Central memory CD8-positive, alpha-beta T cell (primary cell): ENCODE measurements at regions not wholly inside any gene's neighbourhood (a gene's known extent, or its start where the extent isn't known, plus 50 kb on each side); places are given as distances from the start of the nearest gene placed in this dataset.

Experiments used
- ATAC-seq: fragments of 150-1000 bp; cut with Tn5 transposase; replicated peaks from 2 replicates; pipeline ENCODE4 v1.10.0; 2022; ENCODE audit warnings: mild to moderate bottlenecking, moderate FRiP score, moderate number of reproducible peaks; ENCODE audit not compliant: poor library complexity, severe bottlenecking; ENCODE audit errors: extremely low read depth
- DNase-seq, 2 donors: peaks; one replicate each; pipeline ENCODE4 v3.0.0; 2021; ENCODE audit warnings: low spot score in 2 of 2
- H3K27ac Mint-ChIP-seq: one replicate; pipeline ENCODE4 v1.8.0; 2022; ENCODE audit warnings: low read depth, mild to moderate bottlenecking, moderate library complexity, mixed read lengths
- H3K27me3 Mint-ChIP-seq: one replicate; pipeline ENCODE4 v1.8.0; 2022; ENCODE audit warnings: mixed read lengths
- H3K36me3 Mint-ChIP-seq: one replicate; pipeline ENCODE4 v1.8.0; 2022; ENCODE audit warnings: mild to moderate bottlenecking, moderate library complexity, mixed read lengths; ENCODE audit not compliant: insufficient read depth
- H3K4me1 Mint-ChIP-seq: one replicate; pipeline ENCODE4 v1.8.0; 2022; ENCODE audit warnings: mixed read lengths
- H3K4me3 Mint-ChIP-seq: one replicate; pipeline ENCODE4 v1.8.0; 2022; ENCODE audit warnings: mild to moderate bottlenecking, moderate library complexity, mixed read lengths
- H3K9me3 Mint-ChIP-seq: one replicate; pipeline ENCODE4 v1.8.0; 2022; ENCODE audit warnings: mixed read lengths

DNA sequence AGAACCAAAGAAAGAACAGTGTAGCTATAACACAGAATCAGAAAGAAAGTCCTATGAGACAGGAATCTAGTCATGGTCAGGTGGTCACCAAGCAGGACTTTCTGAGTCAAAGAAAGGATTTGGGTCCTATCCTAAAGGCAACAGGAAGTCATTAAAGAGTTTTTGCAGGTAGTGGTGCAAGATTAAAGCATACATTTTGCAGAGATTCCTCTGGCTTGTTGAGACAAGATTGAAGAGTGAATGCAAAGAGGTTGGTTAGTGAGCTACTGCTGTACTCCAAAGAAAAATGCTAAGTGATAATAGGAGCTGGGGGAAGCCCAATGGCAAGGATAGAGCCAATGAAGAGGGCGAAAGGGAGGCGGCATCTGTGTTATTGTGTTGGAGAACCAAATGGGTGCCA, 300.5 kb upstream of the KIF2A start:
- ATAC-seq = no peak

DNA sequence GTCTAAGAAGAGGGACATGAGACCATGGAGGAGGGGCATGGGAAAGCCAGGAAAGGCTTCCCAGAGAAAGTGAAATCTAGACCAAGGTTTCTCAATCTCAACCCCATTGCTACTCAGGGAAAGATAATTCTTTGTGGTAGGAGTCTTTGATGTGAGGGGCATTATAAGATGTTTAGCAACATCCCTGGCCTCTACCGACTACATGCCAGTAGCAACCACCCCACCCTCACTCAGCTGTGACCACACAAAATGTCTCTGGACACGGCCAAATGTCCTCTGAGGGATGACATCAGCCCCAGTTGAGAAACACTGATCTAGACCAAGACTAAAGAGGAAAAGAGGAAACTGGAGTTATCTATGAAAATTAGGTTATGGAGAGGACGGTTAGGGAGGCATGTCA, 298.5 kb upstream of the KIF2A start:
- Mint-ChIP-seq H3K9me3 (peaks cover 12% of the 10 kb centered on the region), H3K4me1 (no peaks in the 10 kb centered on the region), H3K36me3 (no peaks in the 10 kb centered on the region), H3K27me3 (peaks cover 13% of the 10 kb centered on the region), H3K27ac (no peak overlapping the region), H3K4me3 (no peak overlapping the region)
- DNase-seq (no peak), ATAC-seq (no peak)

More for the DNA sequence above, 300.5 kb upstream of the KIF2A start:
- peaks cover 12% of the 10 kb centered on the region for H3K27me3 Mint-ChIP-seq
- DNase-seq = no peak
- no peaks in the 10 kb centered on the region for H3K36me3 Mint-ChIP-seq
- no peak overlapping the region for H3K27ac Mint-ChIP-seq
- no peak overlapping the region for H3K4me3 Mint-ChIP-seq
- H3K9me3 Mint-ChIP-seq = peaks cover 12% of the 10 kb centered on the region
- no peaks in the 10 kb centered on the region for H3K4me1 Mint-ChIP-seq

DNA sequence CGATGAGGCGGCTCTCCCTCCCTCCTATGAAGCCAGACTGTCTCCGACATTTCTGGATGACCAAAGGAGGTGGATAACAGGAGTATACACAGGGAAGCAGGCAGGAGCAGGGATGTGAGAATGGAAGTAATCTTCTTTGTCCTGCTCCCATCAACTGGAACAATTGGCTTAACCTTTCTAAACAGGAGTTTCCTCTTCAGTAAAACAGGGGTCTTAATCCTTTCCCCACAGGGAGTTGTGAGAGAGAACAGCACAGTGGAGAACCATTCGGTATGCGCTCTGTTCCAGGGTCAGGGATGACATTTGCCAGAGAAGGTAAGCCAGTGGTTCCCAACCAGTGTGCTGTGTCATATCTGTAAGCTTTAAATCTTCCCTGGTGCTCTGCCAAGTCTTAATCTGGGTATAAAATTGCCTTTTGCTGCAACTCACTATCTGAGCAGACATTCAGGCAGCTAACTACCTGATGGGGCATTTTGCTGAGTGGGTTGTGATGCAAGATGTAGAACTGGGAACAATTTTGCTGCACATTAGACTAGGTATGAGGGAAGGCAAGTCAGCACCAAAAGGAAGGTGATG, 294.8 kb upstream of the KIF2A start:
- H3K4me1 Mint-ChIP-seq = no peaks in the 10 kb centered on the region
- DNase-seq (no peak), ATAC-seq (no peak)
- H3K36me3 Mint-ChIP-seq = no peaks in the 10 kb centered on the region
- H3K4me3 Mint-ChIP-seq = no peak overlapping the region
- H3K27me3 Mint-ChIP-seq = peaks cover 23% of the 10 kb centered on the region
- peaks cover 17% of the 10 kb centered on the region for H3K9me3 Mint-ChIP-seq
- H3K27ac Mint-ChIP-seq = no peak overlapping the region

DNA sequence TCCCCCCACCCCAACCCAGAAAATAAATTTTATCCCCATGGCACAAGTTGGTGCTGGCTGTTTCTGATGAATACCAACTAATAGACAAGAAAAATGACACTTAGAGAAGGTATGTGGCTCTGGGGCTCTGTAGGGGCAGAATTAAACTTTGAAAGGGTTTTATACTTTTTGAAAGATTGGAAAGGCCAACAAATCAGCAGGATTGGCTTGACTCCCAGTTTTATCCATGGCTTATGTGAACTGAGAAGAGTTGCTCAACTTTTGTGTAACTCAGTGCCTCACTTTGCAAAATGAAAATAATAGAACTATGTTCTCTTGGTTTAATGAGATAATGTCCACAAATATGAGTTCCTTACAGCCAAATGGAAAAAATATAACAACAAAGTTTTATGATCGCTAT, 288.9 kb upstream of the KIF2A start:
- Mint-ChIP-seq H3K27ac (no peak overlapping the region), H3K4me3 (no peak overlapping the region), H3K9me3 (peaks cover 5% of the 10 kb centered on the region), H3K4me1 (no peaks in the 10 kb centered on the region), H3K27me3 (peaks cover 11% of the 10 kb centered on the region), H3K36me3 (no peaks in the 10 kb centered on the region)
- DNase-seq (no peak), ATAC-seq (no peak)

DNA sequence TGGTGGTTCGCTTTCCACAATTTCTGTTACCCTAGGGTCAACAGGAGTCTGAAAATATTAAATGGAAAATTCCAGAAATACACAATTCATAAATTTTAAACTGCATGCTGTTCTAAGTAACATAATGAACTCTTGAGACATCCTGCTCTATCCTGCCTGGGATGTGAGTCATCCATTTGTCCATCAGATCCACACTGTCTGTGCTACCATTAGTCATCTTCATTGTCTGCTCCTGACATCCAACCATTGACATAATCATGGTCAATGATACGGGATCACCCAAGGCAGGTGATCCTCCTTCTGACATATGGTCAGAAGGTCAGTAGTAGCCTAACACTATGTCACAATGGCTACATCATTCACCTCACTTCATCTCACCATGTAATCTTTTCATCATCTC, 276.7 kb upstream of the KIF2A start:
- H3K27me3 Mint-ChIP-seq = no peaks in the 10 kb centered on the region
- no peaks in the 10 kb centered on the region for H3K36me3 Mint-ChIP-seq
- H3K27ac Mint-ChIP-seq = no peak overlapping the region
- H3K9me3 Mint-ChIP-seq = peaks cover 23% of the 10 kb centered on the region
- no peak overlapping the region for H3K4me3 Mint-ChIP-seq
- no peaks in the 10 kb centered on the region for H3K4me1 Mint-ChIP-seq
- ATAC-seq (no peak), DNase-seq (no peak)

DNA sequence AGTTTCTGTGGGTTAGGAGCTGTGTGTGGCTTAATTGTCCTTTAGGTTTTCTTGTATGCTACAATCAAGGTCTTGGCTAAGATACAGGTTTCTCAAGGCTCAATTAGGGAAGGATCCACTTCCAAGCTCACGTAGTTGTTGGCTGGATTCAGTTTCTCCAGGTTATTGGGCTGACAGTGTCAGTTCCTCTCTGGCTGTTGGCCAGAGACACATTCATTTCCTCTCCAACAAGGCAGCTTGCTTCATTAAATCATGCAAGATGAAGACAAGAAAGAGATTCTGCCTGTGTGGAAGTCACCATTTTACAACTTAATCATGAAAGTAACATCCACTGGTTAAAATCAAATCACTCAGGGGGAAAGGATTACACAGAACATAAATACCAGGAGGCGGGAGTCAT, 275.7 kb upstream of the KIF2A start:
- Mint-ChIP-seq H3K4me3 (no peak overlapping the region), H3K9me3 (peaks cover 28% of the 10 kb centered on the region), H3K36me3 (no peaks in the 10 kb centered on the region), H3K4me1 (no peaks in the 10 kb centered on the region), H3K27me3 (no peaks in the 10 kb centered on the region), H3K27ac (no peak overlapping the region)
- no peak for ATAC-seq
- DNase-seq = no peak

DNA sequence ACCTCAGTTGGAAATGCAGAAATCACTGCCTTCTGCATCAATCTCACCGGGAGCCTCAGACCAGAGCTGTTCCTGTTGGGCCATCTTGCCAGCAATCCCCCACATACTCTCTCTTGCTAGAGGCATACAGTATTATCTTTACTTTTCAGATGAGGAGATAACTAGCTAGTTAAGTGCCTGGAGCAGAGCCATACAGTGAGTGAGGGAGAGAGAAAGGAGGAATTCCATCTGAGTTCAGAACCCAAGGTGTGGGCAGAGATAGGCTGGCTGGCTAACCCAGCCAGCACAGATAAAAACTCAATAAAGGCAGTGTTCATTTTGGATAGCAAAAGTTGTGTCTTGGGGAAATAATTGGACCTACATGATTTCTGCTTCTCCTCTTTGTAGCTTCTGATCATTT, 268.0 kb upstream of the KIF2A start:
- H3K9me3 Mint-ChIP-seq = peaks cover 13% of the 10 kb centered on the region
- H3K4me3 Mint-ChIP-seq = no peak overlapping the region
- peaks cover 18% of the 10 kb centered on the region for H3K27me3 Mint-ChIP-seq
- ATAC-seq (no peak), DNase-seq (no peak)
- no peak overlapping the region for H3K27ac Mint-ChIP-seq
- H3K36me3 Mint-ChIP-seq = peaks cover 2% of the 10 kb centered on the region
- no peaks in the 10 kb centered on the region for H3K4me1 Mint-ChIP-seq

DNA sequence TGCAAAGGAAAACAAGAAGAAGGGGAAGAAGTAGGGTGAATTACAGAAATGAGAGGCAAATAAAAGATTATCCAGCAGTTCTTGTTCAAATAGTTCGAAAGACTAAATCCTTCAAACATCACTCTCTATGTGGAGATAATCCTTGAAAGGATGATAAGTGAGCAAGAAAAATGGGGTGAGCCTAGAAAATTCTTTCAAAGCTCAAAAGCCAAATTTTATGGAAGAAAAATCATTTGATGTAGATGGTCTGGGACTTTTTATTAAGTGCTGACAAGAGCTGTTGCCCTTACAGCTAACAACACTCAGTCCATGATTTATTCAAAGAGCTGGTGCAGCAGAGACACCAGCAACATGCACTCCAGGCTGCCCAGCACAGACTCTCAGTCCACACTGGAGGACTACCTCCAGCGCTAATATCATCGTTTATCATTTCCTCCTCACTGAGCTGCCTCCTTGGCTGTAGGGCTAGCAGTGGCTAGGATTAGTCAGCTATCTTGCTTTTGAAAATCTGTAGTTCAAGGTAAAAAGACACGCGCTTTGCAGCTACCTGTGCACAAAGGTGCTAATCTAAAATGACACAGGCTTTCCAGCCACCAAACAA, 264.8 kb upstream of the KIF2A start:
- H3K9me3 Mint-ChIP-seq = peaks cover 3% of the 10 kb centered on the region
- no peaks in the 10 kb centered on the region for H3K4me1 Mint-ChIP-seq
- H3K36me3 Mint-ChIP-seq = peaks cover 2% of the 10 kb centered on the region
- H3K27me3 Mint-ChIP-seq = peaks cover 13% of the 10 kb centered on the region
- ATAC-seq (no peak), DNase-seq (no peak)
- no peak overlapping the region for H3K4me3 Mint-ChIP-seq
- H3K27ac Mint-ChIP-seq = no peak overlapping the region

DNA sequence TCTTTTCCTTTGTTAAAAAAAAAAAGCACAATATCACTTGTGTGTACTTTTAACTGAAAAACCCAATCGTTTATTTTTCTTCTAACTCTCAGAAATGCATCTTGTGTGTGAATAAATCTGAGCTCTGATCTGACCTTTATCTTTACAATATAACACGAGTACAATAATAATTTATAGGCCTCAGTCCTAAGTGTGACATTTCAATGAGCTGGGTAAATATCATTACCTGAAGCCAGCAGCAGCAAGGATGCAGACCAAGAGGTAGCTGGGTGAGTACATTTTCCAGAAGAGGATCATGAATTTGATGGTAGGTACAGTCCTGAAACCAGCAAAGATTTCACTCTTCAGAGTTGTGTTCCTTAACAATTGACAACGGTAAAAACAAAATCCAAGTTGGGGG, 264.0 kb upstream of the KIF2A start:
- no peaks in the 10 kb centered on the region for H3K4me1 Mint-ChIP-seq
- H3K4me3 Mint-ChIP-seq = no peak overlapping the region
- peaks cover 9% of the 10 kb centered on the region for H3K27me3 Mint-ChIP-seq
- H3K9me3 Mint-ChIP-seq = no peaks in the 10 kb centered on the region
- ATAC-seq (no peak), DNase-seq (no peak)
- H3K36me3 Mint-ChIP-seq = peaks cover 2% of the 10 kb centered on the region
- H3K27ac Mint-ChIP-seq = no peak overlapping the region

DNA sequence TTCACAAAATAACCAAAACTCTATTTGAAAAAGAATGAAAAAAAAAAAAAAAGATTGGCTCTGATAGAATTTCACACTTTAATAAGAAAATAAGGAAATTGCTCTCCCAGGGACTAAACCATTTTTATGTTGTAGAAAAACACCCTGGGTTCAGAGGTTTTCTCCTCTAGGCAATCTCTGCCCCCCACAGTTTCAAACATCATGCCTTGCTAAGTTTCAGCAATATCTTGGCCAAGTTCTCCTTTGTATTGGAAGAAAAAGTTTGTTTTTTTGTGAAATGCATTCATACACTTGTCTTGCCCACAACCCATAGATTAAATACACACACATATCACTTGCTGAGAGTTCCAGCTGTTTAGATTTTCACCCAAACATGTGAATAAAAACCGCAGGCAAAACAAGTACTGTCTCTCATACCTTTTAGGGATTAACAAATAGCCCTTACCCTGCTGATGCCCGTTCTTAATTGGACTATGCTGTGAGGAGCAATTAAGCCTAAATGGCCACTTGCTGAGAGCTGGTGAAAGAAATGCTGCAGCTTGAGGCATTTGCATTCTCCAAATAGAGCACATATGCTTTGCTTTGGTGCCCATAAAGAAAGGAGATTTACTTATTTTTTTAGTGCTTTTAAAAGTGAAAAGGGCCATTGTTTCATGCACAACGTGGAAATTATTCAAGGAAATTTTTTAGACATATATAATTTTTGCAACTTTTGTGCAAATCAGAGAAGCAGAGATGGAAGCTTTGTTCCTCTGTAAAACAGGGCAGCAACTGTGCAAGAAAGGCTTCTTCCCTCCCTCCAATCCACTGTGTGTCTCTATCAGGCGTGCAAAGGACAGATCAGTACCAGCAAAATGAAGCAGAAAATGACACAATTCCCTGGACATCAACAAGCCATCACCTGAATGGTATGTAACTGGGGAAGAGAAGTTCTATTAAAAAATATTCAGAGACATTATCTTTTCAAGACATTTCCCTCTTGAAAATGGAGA, 262.4 kb upstream of the KIF2A start:
- no peak overlapping the region for H3K4me3 Mint-ChIP-seq
- ATAC-seq = no peak
- H3K36me3 Mint-ChIP-seq = peaks cover 2% of the 10 kb centered on the region
- peaks cover under 1% of the 10 kb centered on the region for H3K9me3 Mint-ChIP-seq
- no peak for DNase-seq
- H3K27ac Mint-ChIP-seq = no peak overlapping the region
- H3K4me1 Mint-ChIP-seq = no peaks in the 10 kb centered on the region
- H3K27me3 Mint-ChIP-seq = peaks cover 9% of the 10 kb centered on the region

DNA sequence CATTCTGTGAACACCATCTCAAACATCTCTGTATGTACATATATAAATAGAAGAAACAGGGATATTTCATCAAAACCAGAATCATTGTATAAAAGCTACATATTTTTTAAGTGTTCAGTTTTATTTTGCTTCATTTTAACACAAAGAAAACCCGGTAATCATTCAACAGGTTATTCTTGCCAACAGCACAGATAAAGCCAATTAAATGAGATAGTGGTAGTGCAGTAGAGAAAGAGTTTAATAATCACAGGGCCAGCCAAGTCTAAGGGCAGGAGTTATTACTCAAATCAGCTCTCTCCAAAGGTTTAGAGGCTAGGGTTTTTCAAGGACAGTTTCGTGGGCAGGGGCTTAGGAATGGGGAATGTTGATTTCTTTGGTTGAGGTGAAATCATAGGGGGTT, 261.0 kb upstream of the KIF2A start:
- Mint-ChIP-seq H3K4me3 (no peak overlapping the region), H3K27me3 (peaks cover 1% of the 10 kb centered on the region), H3K9me3 (peaks cover 6% of the 10 kb centered on the region), H3K4me1 (no peaks in the 10 kb centered on the region), H3K27ac (no peak overlapping the region), H3K36me3 (peaks cover 2% of the 10 kb centered on the region)
- ATAC-seq (no peak), DNase-seq (no peak)

DNA sequence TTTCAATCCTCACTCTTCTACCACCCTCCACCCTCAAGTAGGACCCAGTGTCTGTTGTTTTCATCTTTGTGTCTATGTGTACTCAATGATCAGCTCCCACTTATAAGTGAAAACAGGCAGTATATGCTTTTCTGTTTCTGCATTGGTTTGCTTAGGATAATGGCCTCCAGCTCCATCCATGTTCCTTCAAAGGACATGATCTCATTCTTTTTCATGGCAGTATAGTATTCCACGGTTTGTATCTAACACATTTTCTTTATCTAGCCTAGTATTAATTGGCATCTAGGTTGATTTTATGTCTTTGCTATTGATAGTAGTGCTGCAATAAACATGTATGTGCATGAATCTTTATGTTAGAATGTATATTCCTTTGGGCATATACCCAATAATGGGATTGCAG, 259.8 kb upstream of the KIF2A start:
- Mint-ChIP-seq H3K27me3 (no peaks in the 10 kb centered on the region), H3K9me3 (peaks cover 6% of the 10 kb centered on the region), H3K4me3 (no peak overlapping the region), H3K4me1 (no peaks in the 10 kb centered on the region), H3K27ac (no peak overlapping the region), H3K36me3 (no peaks in the 10 kb centered on the region)
- ATAC-seq (no peak), DNase-seq (no peak)

DNA sequence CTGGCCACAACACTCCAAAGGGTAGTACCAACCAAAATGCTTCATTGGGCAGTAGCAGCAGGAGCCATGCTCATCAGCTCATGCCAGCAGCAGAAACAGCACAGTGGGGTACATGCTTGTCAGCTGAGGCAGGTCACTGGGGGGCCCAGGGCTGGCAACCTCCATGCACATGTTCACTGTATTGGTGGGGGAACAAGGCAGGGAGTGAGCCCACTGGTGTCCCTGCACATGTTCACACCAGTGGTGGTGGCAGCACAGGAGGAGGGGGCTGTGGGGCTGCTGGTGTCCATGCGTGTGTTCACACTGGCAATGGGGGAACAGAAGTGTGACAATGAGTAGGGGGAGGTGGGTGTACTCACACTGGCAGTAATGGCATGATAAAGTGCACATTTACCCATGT, 254.3 kb upstream of the KIF2A start:
- no peaks in the 10 kb centered on the region for H3K36me3 Mint-ChIP-seq
- DNase-seq (no peak), ATAC-seq (no peak)
- H3K4me1 Mint-ChIP-seq = no peaks in the 10 kb centered on the region
- H3K27ac Mint-ChIP-seq = no peak overlapping the region
- H3K27me3 Mint-ChIP-seq = no peaks in the 10 kb centered on the region
- H3K4me3 Mint-ChIP-seq = no peak overlapping the region
- H3K9me3 Mint-ChIP-seq = peaks cover 6% of the 10 kb centered on the region
